Uterus (tissue), 3 donors: ENCODE measurements at regions not wholly inside any gene's neighbourhood (a gene's known extent, or its start where the extent isn't known, plus 50 kb on each side); places are given as distances from the start of the nearest gene placed in this dataset.

ENCODE experiments used
- DNase-seq, 2 donors: peaks; one replicate each; pipeline ENCODE4 v3.0.0-alpha.2; 2019 to 2020
- H3K27ac ChIP-seq, 2 donors: fragments of 200-600 bp; sonication (generic); 1 replicate in 1 of 2; 2 replicates in 1 of 2; pipeline ENCODE4 v1.5.1; 2016 to 2018
- H3K27me3 ChIP-seq, 2 donors: fragments of 200-600 bp; sonication (generic); one replicate each; pipeline ENCODE4 v1.5.1; 2018 to 2019; ENCODE audit warnings: control low read depth in 1 of 2
- H3K36me3 ChIP-seq, 2 donors: fragments of 200-600 bp; sonication (generic); one replicate each; pipeline ENCODE4 v1.5.1; 2019; ENCODE audit warnings: control low read depth in 1 of 2
- H3K4me1 ChIP-seq, 2 donors: fragments of 200-600 bp; sonication (generic); one replicate each; pipeline ENCODE4 v1.5.1; 2018 to 2019; ENCODE audit warnings: control low read depth in 1 of 2
- H3K4me3 ChIP-seq, 2 donors: fragments of 200-600 bp; sonication (generic); 1 replicate in 1 of 2; 2 replicates in 1 of 2; pipeline ENCODE4 v1.5.1; 2018 to 2019; ENCODE audit warnings: mild to moderate bottlenecking in 1 of 2
- H3K9me3 ChIP-seq, 2 donors: fragments of 200-600 bp; sonication (generic); one replicate each; pipeline ENCODE4 v1.5.1; 2019; ENCODE audit warnings: control low read depth in 1 of 2
- POLR2A ChIP-seq, 2 donors: fragments of 450-650 bp; IDR thresholded peaks; one replicate each; pipeline ENCODE4 v1.6.1; 2016; ENCODE audit warnings: antibody characterized with exemption in 2 of 2, mild to moderate bottlenecking in 1 of 2, moderate library complexity in 1 of 2
- intact Hi-C: fragments of 100-400 bp; cut with DNase I; formaldehyde crosslinking; loops from one replicate; pipeline ENCODE4 v1.15.1; 2023; ENCODE audit warnings: low total_unique reads
- TF ChIP-seq, protein P1 (sequence below), 4 experiments: fragments of 200-600 bp in 2 of 4; fragments of 450-650 bp in 2 of 4; sonication (generic) in 2 of 4; IDR thresholded peaks; one replicate each; pipeline ENCODE4 v1.5.1; 2016 to 2019; ENCODE audit warnings: antibody characterized with exemption in 4 of 4, mild to moderate bottlenecking in 2 of 4, moderate library complexity in 1 of 4
- donor health status: DM: yes; HTN: yes; CAD: no.

DNA sequence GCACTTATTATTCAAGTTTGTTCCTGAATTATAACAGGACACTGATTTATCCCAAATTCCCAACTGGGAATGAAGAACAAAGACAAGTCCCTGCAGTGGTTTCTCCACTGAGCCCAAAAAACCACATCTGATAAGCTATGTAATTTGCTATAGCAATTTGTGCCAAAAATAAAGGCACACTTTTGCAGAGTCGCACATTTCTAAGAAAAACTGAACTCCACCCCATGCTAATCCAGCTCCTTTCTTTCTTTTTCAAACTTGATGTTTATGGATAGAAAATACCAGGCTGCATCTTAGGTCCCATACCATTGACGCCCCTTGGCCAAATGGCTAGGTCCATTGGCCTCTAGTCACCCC lies 170.2 kb upstream of the CITED2 start:
- Histone ChIP-seq H3K9me3 (no peaks in the 10 kb centered on the region), H3K27me3 (no peaks in the 10 kb centered on the region), H3K4me3 (no peak overlapping the region), H3K4me1 (peaks cover 0 to 11% of the 10 kb centered on the region in 2 donors), H3K27ac (peak overlapping the region; percentile 68), H3K36me3 (no peaks in the 10 kb centered on the region)
- TF ChIP-seq, protein P1, sequence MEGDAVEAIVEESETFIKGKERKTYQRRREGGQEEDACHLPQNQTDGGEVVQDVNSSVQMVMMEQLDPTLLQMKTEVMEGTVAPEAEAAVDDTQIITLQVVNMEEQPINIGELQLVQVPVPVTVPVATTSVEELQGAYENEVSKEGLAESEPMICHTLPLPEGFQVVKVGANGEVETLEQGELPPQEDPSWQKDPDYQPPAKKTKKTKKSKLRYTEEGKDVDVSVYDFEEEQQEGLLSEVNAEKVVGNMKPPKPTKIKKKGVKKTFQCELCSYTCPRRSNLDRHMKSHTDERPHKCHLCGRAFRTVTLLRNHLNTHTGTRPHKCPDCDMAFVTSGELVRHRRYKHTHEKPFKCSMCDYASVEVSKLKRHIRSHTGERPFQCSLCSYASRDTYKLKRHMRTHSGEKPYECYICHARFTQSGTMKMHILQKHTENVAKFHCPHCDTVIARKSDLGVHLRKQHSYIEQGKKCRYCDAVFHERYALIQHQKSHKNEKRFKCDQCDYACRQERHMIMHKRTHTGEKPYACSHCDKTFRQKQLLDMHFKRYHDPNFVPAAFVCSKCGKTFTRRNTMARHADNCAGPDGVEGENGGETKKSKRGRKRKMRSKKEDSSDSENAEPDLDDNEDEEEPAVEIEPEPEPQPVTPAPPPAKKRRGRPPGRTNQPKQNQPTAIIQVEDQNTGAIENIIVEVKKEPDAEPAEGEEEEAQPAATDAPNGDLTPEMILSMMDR (IDR thresholded peaks at IDR 0.05): no peak
- no peak for TF ChIP-seq POLR2A (IDR thresholded peaks at IDR 0.05)
- DNase-seq: no peak
- intact Hi-C loops: no loop called here

DNA sequence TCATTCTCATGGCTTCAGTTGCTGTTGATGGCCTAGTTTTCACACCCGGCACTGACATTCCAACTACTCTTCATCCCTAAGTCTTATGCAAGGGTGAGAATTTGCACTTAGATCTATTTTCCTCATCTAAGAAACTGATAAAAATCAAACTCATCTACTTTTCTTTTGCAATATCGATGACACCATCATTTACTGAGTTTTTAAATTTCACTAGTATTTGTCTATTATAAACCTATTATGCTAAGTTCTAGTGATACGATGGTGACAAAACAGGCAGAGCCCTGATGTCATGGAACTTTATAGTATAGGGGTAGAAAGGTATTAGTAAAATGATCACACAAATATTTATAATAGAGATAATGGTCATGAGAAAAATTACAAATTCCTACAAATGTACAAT lies 167.9 kb upstream of the CITED2 start:
- H3K27me3 ChIP-seq: no peaks in the 10 kb centered on the region
- intact Hi-C loops: no loop called here
- peaks cover 0 to 13% of the 10 kb centered on the region in 2 donors for H3K4me1 ChIP-seq
- DNase-seq: no peak
- no peak overlapping the region for H3K27ac ChIP-seq
- no peaks in the 10 kb centered on the region for H3K36me3 ChIP-seq
- TF ChIP-seq POLR2A (IDR thresholded peaks at IDR 0.05): no peak
- TF ChIP-seq, protein P1 (IDR thresholded peaks at IDR 0.05): no peak
- no peak overlapping the region for H3K4me3 ChIP-seq
- H3K9me3 ChIP-seq: no peaks in the 10 kb centered on the region

DNA sequence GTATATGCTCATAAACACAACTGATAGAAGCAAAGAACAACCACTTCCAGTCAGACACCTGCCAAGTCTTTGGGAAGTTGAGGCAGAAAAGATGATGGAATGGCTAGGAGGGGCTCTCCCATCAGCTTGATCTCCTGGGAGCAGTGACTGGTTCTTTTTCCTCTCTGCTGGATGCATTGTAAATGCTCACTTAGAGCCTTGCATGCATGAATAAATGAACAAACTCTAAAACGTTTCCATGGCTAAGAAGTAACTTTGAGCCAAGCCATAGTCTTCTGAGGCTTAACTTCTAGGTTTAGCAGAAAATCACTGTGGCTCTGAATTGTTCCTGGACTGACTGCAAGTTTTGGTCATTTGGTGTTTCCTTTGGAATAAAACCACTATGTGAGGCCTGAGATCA lies 166.4 kb upstream of the CITED2 start:
- Histone ChIP-seq H3K9me3 (no peaks in the 10 kb centered on the region), H3K27ac (no peak overlapping the region), H3K4me3 (no peak overlapping the region), H3K27me3 (no peaks in the 10 kb centered on the region), H3K4me1 (peaks cover 0 to 13% of the 10 kb centered on the region in 2 donors), H3K36me3 (no peaks in the 10 kb centered on the region)
- intact Hi-C loops: no loop called here
- TF ChIP-seq POLR2A (IDR thresholded peaks at IDR 0.05): no peak
- TF ChIP-seq, protein P1 (IDR thresholded peaks at IDR 0.05): no peak
- DNase-seq: no peak

DNA sequence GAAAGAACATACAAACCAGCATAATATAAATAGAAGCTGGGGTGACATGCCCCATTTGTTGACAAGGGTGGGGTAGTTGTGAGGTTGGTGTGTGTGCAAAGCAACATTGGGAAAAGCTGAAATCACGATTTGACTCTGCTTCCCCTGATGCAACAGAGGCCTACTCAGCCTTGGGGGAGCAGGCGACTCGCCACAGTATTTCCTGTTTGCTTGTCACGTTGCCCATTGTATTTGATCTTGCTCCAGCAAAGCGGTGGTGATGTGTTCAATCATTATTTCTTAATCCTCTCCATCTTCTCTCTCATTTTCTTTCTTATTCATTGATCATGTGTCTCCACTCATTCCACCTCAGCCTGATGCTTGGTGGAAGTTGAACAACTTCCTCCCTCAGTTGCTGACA lies 165.8 kb upstream of the CITED2 start:
- Histone ChIP-seq H3K27me3 (no peaks in the 10 kb centered on the region), H3K4me1 (peaks cover 0 to 7% of the 10 kb centered on the region in 2 donors), H3K4me3 (no peak overlapping the region), H3K27ac (peak overlapping the region; percentile 43 to 62), H3K9me3 (no peaks in the 10 kb centered on the region), H3K36me3 (no peaks in the 10 kb centered on the region)
- DNase-seq: no peak
- intact Hi-C loops: no loop called here
- TF ChIP-seq POLR2A (IDR thresholded peaks at IDR 0.05): no peak
- TF ChIP-seq, protein P1 (IDR thresholded peaks at IDR 0.05): no peak

DNA sequence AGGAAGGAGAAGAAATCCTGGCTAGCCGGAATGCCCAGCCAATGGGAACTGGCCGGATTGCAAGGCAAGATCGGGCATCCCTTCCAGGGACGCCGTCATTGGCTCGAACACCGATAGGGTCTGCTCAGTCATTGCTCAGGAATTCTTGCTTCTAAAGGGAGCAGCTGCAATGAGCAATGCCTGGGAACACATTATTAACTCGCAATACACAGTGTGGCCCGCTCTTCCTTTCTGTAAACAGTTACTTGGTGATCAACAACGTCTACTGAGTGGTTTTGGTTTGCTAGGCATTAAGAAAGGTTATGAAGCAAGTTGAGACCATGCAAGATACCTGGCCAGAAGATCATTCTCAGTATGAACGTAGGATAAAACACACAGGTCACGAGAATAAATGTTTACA lies 165.4 kb upstream of the CITED2 start:
- Histone ChIP-seq H3K4me3 (no peak overlapping the region), H3K36me3 (no peaks in the 10 kb centered on the region), H3K4me1 (peaks cover 0 to 3% of the 10 kb centered on the region in 2 donors), H3K27ac (peak overlapping the region; percentile 43 to 62), H3K9me3 (no peaks in the 10 kb centered on the region), H3K27me3 (no peaks in the 10 kb centered on the region)
- intact Hi-C loops: no loop called here
- DNase-seq: peak; percentile 73 to 79
- TF ChIP-seq, protein P1 (IDR thresholded peaks at IDR 0.05): no peak
